Uterus (tissue), 2 donors: ENCODE measurements at regions not wholly inside any gene's neighbourhood (a gene's known extent, or its start where the extent isn't known, plus 50 kb on each side); places are given as distances from the start of the nearest gene placed in this dataset.

Experiments used
- POLR2A ChIP-seq, 2 donors: fragments of 450-650 bp; IDR thresholded peaks; one replicate each; pipeline ENCODE4 v1.6.1; 2016; ENCODE audit warnings: antibody characterized with exemption in 2 of 2, mild to moderate bottlenecking in 1 of 2, moderate library complexity in 1 of 2
- TF ChIP-seq, protein P1 (sequence below), 4 experiments: fragments of 200-600 bp in 2 of 4; fragments of 450-650 bp in 2 of 4; sonication (generic) in 2 of 4; IDR thresholded peaks; one replicate each; pipeline ENCODE4 v1.5.1; 2016 to 2019; ENCODE audit warnings: antibody characterized with exemption in 4 of 4, mild to moderate bottlenecking in 2 of 4, moderate library complexity in 1 of 4

DNA sequence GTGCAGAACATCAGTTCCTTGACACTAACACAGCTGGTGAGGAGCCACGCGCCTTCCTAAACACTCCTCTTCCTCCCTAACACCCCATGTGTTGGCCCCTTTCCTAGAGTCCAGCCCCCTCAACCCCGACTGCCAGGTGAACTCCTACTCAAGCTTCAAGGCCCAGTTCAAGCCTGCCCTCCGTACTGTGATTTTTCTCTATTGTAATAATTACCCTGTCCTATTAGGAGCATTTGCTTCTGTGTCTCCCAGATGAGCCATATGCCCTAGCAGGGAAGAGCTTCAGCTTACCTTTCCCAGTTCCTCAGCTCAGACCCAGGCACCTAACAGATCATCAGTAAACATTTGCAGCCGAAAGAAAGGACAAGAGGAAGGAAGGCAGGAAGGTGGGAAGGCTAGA, 130.6 kb upstream of the SALL3 start:
- TF ChIP-seq, protein P1, sequence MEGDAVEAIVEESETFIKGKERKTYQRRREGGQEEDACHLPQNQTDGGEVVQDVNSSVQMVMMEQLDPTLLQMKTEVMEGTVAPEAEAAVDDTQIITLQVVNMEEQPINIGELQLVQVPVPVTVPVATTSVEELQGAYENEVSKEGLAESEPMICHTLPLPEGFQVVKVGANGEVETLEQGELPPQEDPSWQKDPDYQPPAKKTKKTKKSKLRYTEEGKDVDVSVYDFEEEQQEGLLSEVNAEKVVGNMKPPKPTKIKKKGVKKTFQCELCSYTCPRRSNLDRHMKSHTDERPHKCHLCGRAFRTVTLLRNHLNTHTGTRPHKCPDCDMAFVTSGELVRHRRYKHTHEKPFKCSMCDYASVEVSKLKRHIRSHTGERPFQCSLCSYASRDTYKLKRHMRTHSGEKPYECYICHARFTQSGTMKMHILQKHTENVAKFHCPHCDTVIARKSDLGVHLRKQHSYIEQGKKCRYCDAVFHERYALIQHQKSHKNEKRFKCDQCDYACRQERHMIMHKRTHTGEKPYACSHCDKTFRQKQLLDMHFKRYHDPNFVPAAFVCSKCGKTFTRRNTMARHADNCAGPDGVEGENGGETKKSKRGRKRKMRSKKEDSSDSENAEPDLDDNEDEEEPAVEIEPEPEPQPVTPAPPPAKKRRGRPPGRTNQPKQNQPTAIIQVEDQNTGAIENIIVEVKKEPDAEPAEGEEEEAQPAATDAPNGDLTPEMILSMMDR (IDR thresholded peaks at IDR 0.05), result no peak
- no peak for TF ChIP-seq POLR2A (IDR thresholded peaks at IDR 0.05)
